Cerebellar cortex (tissue), 1 donor: ENCODE measurements at regions not wholly inside any gene's neighbourhood (a gene's known extent, or its start where the extent isn't known, plus 50 kb on each side); places are given as distances from the start of the nearest gene placed in this dataset.

Source experiments
- DNase-seq: peaks from one replicate; pipeline ENCODE4 v3.0.0-alpha.2; 2015; ENCODE audit warnings: low spot score

DNA sequence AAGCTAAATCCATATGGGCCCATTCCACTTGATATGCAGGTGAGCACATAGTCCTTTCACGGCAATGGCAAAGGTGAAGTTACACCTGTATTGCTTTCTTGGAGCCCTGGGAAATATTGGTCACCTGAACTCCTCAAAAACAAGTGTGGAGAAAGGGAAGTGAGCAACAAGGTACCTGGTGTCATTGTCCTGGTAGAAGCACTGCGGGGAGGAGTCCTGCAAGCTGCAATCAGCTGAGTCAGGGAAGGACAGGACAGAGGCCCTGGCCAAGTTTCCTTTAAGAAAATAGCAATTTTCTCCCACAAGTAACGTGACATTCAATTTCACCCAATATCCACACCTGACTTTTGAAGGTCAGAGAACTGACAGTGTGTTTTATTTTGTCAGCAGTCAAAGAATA lies 389.1 kb downstream of the IRS2 start:
- no peak for DNase-seq

DNA sequence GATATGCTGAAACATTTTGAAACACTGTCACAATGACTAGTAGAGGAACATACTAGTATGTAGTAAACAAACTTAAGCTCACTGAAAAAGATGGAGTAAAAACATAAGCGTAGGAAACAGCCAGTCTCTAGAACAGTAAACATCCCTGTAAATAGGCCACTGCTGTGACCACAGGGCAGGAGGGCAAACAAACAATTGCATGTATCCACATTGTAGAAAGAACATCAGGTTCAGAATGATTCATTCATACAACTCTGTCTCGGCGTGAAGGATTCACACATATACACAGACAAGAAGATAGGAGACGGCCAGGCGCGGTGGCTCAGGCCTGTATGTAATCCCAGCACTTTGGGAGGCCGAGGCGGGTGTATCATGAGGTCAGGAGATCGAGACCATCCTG lies 390.1 kb downstream of the IRS2 start:
- DNase-seq: no peak

DNA sequence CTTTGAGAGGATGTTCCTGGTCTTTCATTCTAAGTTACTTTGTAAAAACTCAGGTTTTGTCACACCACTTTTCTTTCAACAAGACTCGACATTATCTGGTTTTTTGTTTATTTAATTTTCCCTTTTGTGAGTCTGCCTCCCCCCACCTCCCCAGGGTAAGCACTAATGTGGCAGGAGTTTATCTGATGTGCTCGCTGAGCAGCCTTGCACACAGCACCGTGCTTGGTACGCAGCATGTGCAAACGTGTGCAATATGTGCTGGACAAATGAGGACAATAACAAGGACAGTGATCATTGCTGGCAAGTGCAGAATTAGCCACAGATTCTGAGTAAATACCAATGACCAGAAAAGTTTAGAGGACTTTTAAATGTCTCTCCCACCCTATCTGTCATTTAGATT lies 391.4 kb downstream of the IRS2 start:
- no peak for DNase-seq

DNA sequence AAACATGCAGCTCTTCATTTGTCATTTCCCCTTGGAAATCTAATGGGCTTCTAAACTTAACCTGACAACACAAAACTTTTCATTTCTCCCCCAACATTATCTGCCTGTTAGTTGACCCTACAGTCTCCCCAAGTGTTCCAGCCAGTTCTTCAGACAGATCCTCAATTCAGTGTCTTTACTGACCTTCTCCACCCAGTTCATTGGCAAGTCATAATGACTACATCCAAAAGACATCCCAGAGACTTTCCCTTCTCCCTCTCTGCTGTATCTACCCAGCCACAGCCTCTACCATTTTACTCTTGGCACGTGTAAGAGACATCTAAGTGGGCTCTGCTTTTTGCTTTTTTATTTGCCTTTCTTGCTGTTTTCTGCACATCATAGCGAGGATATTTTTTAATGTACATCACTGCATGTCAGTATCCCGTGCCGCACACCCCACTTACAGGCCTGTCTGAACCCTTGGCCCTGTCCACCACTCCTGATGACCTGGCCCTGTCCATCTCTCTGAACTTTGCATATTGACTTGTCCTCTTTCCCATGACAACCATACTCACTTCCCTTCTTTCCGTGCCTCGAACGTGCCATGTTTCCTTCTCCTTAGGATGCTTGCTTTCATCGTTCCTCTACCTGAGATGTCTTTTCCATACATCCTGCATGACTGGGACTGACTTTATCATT lies 391.9 kb downstream of the IRS2 start:
- no peak for DNase-seq

DNA sequence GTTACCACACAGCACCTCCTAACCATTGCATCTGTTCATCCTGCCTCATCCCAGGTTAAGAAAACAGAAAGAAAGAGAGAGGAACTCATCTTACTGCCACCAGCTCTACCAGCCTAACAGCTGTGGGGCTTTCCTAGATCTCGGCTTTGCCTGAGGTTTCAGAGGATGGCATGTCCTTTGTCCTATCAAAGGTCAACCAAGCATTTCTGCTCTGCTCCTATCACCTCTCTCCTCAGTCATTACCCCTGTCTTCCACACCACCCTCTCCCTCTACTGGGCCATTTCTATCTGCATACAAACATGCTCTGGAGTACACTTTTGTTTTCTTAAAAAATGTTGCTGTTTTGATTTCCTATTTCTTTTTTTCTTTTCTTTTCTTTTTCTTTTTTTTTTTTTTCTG lies 393.3 kb downstream of the IRS2 start:
- DNase-seq: no peak

DNA sequence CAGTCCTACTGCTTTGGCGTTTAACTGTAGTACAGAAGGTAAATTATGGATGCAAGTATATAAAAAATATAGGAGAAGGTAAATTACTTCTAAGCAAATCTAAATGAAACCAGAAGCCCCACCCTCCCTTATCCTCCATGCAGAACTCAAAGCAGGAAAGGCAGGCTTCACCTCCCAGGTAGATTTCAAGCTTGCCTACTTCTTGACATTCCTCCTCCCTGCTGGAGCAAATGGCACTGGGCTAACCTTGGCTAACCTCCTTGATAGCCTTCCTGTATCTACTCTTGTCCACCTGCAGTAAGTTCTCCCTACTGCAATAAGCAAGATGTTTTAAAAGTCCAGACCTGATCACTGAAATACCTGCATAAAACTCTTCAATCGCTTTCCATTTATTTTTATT lies 396.0 kb downstream of the IRS2 start:
- no peak for DNase-seq

DNA sequence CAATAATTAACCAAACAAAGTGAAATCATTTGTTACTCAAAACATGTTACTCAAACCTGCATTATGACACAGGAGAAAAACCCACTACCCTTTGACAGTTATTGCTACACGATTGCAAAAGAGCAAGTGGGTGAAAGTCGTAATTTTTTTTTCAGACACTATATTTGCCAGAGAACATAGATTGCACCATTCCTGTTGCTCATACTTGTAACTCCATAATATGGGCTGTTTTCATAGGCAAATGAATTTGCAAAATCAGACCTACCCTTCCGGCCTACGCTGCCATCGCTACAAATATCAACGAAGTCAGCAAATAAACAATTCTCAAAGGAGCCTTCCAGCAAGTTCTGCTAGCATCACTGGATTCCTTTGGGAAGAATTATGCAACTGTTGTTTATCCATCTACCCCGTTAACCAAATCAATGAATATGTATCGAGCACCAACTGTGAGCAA lies 396.5 kb downstream of the IRS2 start:
- DNase-seq: no peak

DNA sequence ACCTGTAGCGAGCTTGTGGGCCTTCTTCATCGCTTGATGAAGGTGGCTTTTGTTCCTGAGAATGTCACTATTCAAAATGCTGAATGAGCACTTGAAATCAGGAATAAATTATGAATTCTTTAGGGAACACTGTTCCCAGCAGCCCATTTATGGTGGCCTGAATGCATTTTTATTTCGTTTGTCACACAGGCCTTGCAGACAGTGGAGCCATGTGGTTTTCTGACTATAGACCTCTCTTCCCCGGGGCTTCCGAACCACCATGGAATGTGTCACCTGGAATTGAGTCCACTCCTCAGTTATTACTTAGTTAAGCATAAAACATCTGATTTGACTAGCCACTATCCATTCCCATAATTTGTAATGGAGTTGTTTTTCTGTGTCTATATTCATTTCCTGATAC lies 396.9 kb downstream of the IRS2 start:
- no peak for DNase-seq

DNA sequence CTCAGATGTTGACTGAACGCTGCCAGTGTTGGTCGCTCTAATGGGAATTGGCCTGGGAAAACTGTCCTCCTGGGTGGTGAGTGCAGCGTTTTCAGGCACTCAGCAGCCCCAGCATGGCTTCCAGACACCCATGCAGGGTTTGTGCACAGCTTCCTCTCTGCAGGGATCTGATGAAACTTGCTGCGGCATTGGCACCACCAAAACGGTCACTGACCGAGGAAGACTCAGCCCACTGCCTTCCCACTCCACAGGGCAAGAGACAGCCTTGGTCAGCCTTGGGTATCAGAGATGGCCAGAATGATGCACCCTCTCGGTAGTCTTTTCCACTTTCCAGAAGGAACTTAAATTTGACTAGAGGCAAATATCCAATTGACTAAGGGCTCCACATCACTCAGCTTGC lies 398.9 kb downstream of the IRS2 start:
- DNase-seq: no peak

DNA sequence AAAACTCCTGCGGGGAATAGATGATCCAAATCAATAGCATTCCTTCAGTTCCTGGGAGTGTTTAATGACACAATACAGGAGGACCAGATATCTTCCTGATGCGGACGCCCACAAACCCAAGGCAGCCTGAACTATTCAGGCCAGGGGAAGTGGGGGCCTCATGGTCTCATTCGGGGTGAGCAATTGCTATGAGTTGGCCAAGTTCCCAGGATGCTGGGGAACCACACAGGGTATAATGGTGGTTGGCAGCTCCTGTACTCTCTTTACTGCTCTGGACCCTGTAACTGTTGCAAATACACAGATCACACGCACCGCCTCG lies 401.2 kb downstream of the IRS2 start:
- DNase-seq: no peak

DNA sequence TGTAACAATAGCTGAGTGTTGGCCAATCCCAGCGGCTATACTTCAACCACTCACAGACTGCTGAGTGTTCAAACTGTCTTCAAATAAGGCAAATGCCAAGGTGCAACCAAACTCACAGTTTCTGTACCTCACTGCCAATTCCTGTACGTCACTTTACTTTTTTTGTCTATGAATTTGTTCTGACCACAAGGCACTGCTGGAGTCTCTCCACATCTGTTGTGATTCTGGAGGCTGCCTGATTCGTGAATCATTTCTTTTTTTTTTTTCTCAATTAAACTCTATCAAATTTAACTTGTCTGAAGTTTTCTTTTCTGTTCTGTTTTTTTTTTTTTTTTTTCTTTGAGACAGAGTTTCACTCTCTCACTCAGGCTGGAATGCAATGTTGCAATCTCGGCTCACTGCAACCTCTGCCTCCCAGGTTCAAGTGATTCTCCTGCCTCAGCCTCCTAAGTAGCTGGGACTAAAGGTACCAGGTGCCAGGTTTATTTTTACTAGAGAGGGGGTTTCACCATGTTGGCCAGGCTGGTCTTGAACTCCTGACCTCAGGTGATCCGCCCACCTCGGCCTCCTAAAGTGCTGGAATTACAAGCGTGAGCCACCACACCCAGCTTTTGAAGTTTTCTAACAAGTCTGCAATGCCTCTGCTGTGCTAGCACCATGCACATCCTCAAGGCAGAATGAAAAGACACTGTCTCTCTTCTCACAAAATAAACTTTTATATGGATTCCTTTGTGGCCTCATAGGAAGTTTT lies 401.7 kb downstream of the IRS2 start:
- DNase-seq: no peak

DNA sequence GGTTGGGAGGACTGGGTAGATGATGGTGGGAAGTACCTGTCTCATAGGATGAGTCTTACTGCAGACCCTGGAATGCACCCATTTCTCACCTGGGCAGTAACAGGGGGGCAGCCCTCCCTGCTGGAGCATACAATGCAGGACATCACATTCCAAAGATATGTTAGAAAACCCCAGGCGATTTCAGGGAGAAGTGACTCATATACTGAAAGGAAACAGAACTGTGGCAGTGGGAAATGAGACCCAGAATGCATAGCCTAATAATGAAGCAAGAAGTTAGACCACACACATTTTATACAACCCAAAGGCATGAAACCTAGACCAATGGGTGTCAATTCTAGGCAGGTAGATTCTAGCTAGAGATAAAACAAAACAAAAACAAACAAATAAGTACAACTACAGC lies 402.7 kb downstream of the IRS2 start:
- DNase-seq: no peak

DNA sequence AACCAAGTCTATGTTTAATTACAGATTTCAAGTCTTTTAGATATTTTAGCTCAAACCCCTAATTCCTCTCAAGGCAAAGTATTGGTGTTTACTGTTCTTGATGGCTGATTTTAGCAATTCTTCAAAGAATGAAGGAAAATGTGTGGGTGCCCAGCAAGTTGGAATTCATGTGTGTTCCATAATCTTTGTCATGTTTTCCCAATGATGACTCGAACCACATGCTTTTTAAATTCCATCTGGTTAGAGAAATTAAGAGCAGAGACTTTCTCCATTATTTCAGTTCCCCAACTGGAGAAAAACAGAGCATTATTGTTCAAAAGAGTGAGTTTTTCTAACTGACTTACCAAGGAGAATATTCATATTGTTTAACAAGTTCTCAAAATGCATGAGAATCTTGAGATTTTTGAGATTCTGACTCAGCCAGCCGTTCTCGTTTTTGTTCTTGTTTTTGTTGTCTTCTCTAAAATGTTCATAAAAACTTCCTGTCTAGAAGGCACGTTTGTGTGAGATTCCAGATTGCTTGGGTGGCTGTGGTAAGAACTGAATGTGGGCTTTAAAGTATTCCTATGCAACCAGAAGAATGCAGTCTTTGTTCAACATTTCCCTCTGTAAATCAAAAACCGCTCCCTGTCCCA lies 404.7 kb downstream of the IRS2 start:
- DNase-seq: no peak

DNA sequence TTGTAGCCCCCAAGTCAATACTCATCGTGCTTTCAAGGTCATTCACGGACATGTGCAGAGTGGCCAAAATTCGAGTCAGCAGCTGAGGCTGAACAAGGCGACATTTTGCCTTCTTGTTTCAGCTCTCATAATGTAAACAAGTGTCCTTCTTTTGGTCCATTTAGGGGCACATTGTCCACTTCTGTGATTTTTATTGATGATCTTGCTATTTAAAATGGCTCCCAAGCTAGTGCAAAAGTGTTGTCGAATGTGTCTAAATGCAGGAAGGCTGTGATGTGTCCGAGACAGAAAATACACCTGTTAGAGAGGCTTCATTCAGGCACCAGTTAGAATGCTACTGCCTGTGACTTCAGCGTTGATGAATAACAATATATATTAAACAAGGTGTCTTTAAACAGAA lies 405.9 kb downstream of the IRS2 start:
- no peak for DNase-seq

DNA sequence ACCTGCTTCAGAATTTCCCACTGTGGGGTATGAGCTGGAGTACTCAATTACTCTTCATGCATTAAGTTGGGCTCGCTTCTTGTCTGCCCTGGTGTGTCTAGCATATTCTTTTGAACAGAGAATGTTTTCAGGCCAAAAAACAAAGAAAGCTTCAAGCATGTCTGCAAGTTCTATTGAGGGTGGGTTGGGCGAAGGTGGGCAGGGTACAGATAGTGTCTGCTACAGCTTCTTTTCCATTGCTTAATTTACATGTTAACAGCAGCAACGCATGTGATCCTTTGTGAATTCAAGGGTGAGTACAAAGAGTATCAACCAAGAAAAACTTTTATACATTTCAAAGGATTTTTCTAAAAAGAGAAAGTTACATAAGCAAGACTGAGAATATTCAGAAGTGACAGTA lies 406.5 kb downstream of the IRS2 start:
- no peak for DNase-seq

DNA sequence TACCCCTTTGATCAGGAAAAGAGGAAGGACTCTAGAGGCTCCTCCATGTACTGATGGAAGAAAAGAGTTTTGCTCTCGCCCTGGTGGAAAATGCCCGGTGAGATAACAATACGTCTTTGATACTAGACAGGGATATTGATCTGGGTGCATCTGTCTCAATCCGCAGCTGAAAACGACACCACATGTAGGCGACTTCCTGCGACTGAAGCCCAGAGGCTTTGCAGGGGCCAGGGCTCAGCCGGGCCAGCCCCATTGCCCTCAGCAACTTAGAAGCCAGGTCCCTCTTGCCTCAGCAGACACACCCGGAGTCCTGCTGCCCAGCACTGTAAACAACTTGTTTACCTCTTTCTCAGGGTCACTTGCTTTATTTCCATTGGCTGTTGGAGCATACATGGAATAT lies 409.4 kb downstream of the IRS2 start:
- DNase-seq: no peak

DNA sequence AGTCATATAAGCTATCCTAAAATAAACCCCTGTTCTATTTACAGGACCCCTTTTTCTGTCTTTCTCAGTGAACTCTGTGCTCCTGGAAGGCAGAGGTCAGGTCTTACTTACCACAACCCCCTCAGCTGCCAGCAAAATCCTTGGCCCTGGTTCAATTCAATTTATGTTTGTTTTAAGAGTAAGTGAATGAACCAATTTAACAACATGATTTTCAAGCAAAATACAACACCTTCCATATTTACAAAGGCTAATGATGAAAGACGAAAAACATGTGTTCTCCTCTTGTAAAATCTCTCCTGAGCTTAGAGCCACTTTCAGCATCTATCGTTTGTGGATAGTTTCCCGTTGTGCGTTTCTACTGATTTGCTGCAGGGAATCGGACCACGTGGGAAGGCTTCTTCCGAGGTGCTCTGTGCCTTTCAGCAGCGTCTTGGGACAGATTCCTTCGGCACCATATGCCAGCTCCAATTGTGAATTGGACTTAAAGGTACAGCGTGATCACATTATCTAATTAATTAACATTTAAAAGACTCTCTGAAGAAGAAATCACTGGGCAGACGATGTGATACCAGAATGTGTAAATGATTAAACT lies 411.7 kb downstream of the IRS2 start:
- no peak for DNase-seq

DNA sequence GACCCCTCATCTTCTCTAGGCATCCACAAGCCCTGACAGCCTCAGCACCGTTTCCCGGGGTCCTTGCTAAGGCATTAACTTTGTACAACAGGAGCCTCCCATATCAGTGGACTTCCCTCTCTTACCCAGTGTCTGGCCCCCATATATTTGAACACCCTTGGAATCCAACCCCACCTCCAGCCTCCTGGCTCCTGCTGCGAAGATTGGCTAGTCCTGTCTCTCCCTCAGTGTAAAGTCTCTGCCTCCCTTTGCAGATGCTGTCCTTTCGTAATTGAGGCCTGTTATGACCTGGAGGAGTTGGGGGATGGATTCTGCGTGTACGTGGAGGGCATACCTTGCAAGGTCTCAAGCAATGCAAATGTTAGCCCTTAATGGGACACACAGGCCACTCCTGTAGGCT lies 413.7 kb downstream of the IRS2 start:
- DNase-seq: no peak

DNA sequence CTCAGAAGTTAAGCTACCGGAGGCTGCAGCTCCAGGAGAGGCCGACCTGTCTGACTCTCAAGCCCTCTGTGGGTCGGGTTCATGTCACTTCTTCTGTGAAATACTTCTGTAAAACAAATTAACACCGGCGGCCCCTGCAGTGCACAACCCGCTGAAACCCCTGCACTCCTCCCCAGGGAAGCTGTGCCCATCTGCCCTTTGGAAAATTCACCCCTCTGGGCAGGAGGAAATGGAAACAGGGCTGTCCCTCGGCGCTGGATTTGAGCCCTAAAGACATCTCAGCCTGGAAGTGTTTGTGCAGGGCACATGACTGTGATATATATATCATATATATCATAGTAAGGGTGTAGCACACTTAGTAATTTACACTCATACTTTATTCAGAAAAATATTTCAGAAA lies 415.3 kb downstream of the IRS2 start:
- DNase-seq: no peak

DNA sequence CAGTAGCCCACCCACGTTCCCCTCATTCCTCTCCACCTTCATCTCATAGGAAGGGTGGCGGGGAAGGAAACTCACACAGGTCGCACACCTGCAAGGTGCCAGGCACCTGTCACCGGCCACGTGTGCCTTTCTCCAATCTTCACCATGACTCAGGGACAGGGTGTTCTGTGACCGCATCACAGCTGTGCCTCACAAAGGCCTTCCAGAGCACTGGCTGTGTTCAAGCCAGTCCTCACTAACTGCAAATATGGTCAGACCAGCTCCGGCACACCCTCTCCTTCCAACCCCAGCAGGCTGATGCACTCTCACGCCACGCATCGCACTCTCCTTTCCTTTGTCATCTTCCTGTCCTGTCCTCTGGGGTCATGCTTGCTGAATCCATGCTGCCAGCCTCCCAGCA lies 415.9 kb downstream of the IRS2 start:
- no peak for DNase-seq

DNA sequence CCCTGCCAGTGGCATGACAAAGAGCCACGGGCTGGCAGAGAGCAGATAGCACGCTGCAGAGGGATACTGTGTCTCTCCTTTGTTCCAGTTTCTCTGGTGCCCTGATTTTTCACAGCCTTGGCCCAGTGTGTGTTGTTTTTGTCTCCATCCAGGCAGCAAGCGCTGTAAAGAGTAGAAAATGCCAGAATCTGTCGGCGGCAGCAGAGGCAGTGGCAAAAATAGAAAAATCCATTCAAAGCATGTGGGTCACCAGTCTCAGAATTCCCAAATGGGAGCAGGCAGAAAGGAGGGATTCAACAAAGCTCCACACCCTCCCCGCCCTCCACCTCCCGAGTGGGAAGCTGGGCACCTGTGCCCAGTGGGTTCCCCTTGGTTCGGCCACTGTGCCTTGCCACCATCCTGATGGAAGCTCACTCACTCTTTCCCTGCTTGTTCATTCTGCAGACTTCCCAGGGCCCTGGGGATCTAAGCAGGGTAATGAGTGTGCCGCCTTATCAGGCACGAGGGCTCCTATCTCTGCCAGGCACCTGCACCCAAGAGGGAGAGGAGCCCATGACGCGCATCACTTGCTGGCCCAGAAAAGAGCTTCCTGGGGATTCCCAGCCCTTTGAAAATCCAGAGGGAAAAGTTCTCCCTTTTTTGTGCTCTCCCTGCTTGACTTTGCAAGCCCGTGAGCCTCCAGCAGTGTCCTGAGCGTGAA lies 416.9 kb downstream of the IRS2 start:
- peak; percentile 48 for DNase-seq

DNA sequence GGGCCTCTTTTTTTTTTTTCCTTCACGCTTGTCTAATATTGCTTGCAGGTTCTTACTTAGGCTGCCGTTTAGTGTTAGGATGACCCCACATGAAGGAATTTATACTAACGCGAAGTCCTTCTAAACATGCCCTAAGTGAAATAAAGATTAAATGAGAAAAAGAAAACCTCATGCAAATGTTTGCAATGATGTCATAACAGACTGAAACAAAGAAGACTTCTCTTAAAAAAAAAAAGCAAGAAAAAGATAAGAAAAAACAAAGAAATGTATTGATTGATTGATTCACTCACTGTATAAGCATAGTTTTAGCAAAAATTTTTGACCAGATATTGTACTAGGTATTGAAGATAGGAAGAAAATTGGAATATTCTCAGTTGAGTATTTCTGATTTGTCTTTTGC lies 418.2 kb downstream of the IRS2 start:
- DNase-seq: no peak

DNA sequence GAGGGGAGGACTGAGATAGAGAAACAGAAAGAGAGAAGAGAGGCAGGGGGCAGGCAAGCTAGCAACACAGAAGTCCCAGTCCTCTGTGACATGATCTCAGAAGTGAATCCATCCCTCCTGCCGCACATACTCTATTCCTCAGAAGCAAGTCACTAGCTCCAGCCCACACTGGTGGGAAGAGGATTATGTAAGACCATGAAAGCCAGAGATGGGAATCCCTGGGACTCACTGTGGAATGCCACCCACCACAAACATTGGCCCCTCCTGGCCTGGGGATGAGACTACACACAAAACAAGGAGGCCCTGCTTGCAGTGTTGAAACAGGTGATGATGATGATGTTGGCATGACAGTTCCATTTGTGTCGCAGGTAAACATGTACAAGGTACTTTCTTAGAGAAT lies 419.9 kb downstream of the IRS2 start:
- no peak for DNase-seq
